ENCODE measurements at regions not wholly inside any gene's neighbourhood (a gene's known extent, or its start where the extent isn't known, plus 50 kb on each side); places are given as distances from the start of the nearest gene placed in this dataset.

GRCh38 chr14:86310148-86310547 is 780.2 kb downstream of the FLRT2 start:
- no peak for TF ChIP-seq POLR2AphosphoS5 (IDR thresholded peaks at IDR 0.05; ENCODE audit: low read depth, low read length)
- no peak for TF ChIP-seq REST (IDR thresholded peaks at IDR 0.05; ENCODE audit: insufficient read depth in 1 of 2, low read depth in 2 of 2, low read length in 2 of 2)

Data from PFSK-1 (cell line).